ENCODE measurements at regions not wholly inside any gene's neighbourhood (a gene's known extent, or its start where the extent isn't known, plus 50 kb on each side); places are given as distances from the start of the nearest gene placed in this dataset.

DNA sequence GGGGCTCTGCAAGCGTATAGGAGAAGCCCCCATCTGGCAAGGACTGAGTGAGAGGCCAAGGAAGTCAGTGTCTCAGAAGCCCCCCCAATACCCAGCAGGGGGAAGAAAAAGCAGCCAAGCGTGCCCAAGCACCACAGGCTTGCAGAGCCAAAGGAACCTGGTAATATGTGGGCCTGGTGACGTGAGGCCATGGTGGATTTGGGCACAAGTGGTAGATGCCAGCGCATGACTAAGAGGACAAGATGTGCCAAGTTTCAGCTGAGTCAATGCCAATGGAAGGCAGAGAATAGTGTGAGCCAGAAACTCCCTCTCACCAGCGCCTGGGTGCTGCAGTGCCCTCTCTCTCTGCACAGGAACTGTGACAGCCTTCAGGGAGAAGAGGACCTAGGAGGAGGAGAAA, 110.0 kb downstream of the QRSL1 start:
- Mint-ChIP-seq H3K4me1 (no peaks in the 10 kb centered on the region), H3K4me3 (no peak overlapping the region), H3K9me3 (peaks cover 8% of the 10 kb centered on the region), H3K36me3 (no peaks in the 10 kb centered on the region), H3K27ac (no peak overlapping the region), H3K27me3 (ENCODE audit: insufficient read depth, low read depth) (peaks cover 2% of the 10 kb centered on the region)
- no peak overlapping the region for H3K4me3 ChIP-seq
- H3K27me3 ChIP-seq: no peaks in the 10 kb centered on the region
- DNase-seq (ENCODE audit: low spot score): no peak
- H3K27ac ChIP-seq: no peak overlapping the region
- TF ChIP-seq, protein P1, sequence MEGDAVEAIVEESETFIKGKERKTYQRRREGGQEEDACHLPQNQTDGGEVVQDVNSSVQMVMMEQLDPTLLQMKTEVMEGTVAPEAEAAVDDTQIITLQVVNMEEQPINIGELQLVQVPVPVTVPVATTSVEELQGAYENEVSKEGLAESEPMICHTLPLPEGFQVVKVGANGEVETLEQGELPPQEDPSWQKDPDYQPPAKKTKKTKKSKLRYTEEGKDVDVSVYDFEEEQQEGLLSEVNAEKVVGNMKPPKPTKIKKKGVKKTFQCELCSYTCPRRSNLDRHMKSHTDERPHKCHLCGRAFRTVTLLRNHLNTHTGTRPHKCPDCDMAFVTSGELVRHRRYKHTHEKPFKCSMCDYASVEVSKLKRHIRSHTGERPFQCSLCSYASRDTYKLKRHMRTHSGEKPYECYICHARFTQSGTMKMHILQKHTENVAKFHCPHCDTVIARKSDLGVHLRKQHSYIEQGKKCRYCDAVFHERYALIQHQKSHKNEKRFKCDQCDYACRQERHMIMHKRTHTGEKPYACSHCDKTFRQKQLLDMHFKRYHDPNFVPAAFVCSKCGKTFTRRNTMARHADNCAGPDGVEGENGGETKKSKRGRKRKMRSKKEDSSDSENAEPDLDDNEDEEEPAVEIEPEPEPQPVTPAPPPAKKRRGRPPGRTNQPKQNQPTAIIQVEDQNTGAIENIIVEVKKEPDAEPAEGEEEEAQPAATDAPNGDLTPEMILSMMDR (IDR thresholded peaks at IDR 0.05): no peak
- TF ChIP-seq EZH2phosphoT487 (IDR thresholded peaks at IDR 0.05): no peak
- no peak overlapping the region for H3K9ac ChIP-seq
- H4K20me1 ChIP-seq (ENCODE audit: low read depth): no peaks in the 10 kb centered on the region
- no peak overlapping the region for H2AFZ ChIP-seq (replicated peaks)
- no peak overlapping the region for H3K4me2 ChIP-seq
- no peaks in the 10 kb centered on the region for H3K9me3 ChIP-seq (ENCODE audit: low read depth)
- no peaks in the 10 kb centered on the region for H3K4me1 ChIP-seq
- no peaks in the 10 kb centered on the region for H3K79me2 ChIP-seq (ENCODE audit: low read depth)
- H3F3A ChIP-seq (ENCODE audit: low read depth): no peaks in the 10 kb centered on the region
- no peaks in the 10 kb centered on the region for H3K36me3 ChIP-seq

DNA sequence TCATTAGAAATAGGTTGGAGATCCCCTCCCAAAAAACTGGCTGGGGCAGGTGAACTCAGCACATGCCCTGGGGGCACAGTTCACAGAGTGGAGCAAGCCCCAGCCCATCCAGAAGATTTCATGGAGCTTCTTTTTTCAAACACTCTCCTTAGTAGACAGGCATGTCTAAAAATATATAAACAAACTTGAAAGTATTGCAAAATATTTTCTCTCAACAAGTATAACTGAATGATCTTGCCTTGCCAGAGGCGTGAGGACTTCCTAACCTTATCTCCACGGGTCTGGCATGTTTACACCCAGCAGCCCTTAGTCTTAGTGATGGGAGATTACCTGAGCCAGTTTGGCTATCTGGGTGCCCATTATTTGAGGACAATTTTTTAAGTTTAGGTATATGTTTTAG, 107.1 kb downstream of the QRSL1 start:
- no peak for TF ChIP-seq EZH2 (IDR thresholded peaks at IDR 0.05)
- no peak for TF ChIP-seq EZH2phosphoT487 (IDR thresholded peaks at IDR 0.05)
- TF ChIP-seq, protein P1 (IDR thresholded peaks at IDR 0.05): no peak
- Histone ChIP-seq H3K9ac (no peak overlapping the region), H3K4me3 (no peak overlapping the region), H3K36me3 (no peaks in the 10 kb centered on the region), H4K20me1 (ENCODE audit: low read depth) (no peaks in the 10 kb centered on the region), H3K27ac (no peak overlapping the region), H3K4me2 (no peak overlapping the region), H3K4me1 (no peaks in the 10 kb centered on the region), H2AFZ (replicated peaks) (no peak overlapping the region), H3F3A (ENCODE audit: low read depth) (no peaks in the 10 kb centered on the region), H3K27me3 (no peaks in the 10 kb centered on the region), H3K9me3 (ENCODE audit: low read depth) (no peaks in the 10 kb centered on the region), H3K79me2 (ENCODE audit: low read depth) (no peaks in the 10 kb centered on the region)
- DNase-seq (ENCODE audit: low spot score): no peak
- no peak overlapping the region for H3K4me3 Mint-ChIP-seq
- no peaks in the 10 kb centered on the region for H3K36me3 Mint-ChIP-seq
- H3K9me3 Mint-ChIP-seq: peaks cover 2% of the 10 kb centered on the region
- H3K27me3 Mint-ChIP-seq (ENCODE audit: insufficient read depth, low read depth): no peaks in the 10 kb centered on the region
- H3K27ac Mint-ChIP-seq: no peak overlapping the region
- no peaks in the 10 kb centered on the region for H3K4me1 Mint-ChIP-seq

DNA sequence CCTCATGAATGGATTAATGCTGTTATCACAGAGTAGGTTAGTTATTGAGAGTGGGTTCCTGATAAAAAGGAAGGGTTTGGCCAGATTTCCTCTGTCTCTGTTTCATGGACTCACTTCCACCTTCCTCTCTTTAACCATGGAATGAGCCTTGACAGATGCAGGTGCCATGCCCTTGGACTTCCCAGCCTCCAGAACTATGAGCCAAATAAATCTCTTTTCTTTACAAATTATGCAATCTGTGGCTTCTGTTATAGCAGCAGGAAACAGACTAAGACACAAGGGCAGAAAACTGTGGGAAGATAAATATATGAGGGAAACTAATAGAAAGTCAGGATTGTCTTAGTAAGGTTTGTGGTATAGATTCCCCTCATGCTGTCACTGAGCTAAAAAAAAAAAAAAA, 106.5 kb downstream of the QRSL1 start:
- Histone ChIP-seq H3K79me2 (ENCODE audit: low read depth) (no peaks in the 10 kb centered on the region), H3K4me2 (no peak overlapping the region), H3K27me3 (no peaks in the 10 kb centered on the region), H2AFZ (replicated peaks) (no peak overlapping the region), H3F3A (ENCODE audit: low read depth) (no peaks in the 10 kb centered on the region), H3K4me1 (no peaks in the 10 kb centered on the region), H3K27ac (no peak overlapping the region), H3K36me3 (no peaks in the 10 kb centered on the region), H4K20me1 (ENCODE audit: low read depth) (no peaks in the 10 kb centered on the region), H3K9ac (no peak overlapping the region), H3K9me3 (ENCODE audit: low read depth) (no peaks in the 10 kb centered on the region), H3K4me3 (no peak overlapping the region)
- no peak for DNase-seq (ENCODE audit: low spot score)
- peaks cover 2% of the 10 kb centered on the region for H3K9me3 Mint-ChIP-seq
- no peaks in the 10 kb centered on the region for H3K4me1 Mint-ChIP-seq
- no peaks in the 10 kb centered on the region for H3K27me3 Mint-ChIP-seq (ENCODE audit: insufficient read depth, low read depth)
- TF ChIP-seq EZH2phosphoT487 (IDR thresholded peaks at IDR 0.05): no peak
- TF ChIP-seq EZH2 (IDR thresholded peaks at IDR 0.05): no peak
- TF ChIP-seq, protein P1 (IDR thresholded peaks at IDR 0.05): no peak
- H3K27ac Mint-ChIP-seq: no peak overlapping the region
- H3K36me3 Mint-ChIP-seq: no peaks in the 10 kb centered on the region
- H3K4me3 Mint-ChIP-seq: no peak overlapping the region

All from neural progenitor cell (in vitro differentiated cells).